HCT116 (cell line): ENCODE measurements at regions not wholly inside any gene's neighbourhood (a gene's known extent, or its start where the extent isn't known, plus 50 kb on each side); places are given as distances from the start of the nearest gene placed in this dataset.

Experiments used
- ATAC-seq: fragments of 200-7000 bp; cut with Tn5 transposase; 2 replicates; pipeline ENCODE4 v1.9.1; 2020; ENCODE audit warnings: mild to moderate bottlenecking, moderate library complexity
- BruUV-seq: library from RNA; stranded (reverse); fragments of 400-500 nt; replicated peaks from 2 replicates; lab custom pipeline; 2021; lab: Mats Ljungman, UMichigan
- CTCF ChIA-PET: fragments of 300-600 bp; sonication (Branson Sonifier 250); formaldehyde crosslinking; loops from one replicate; lab custom pipeline; 2021; ENCODE audit warnings: antibody characterized with exemption; lab: Charles Lee
- POLR2A ChIA-PET: fragments of 300-600, 350-600 bp; sonication (Branson Sonifier 250); formaldehyde crosslinking; loops from one replicate; lab custom pipeline; 2021; ENCODE audit warnings: antibody characterized with exemption; lab: Charles Lee
- RAD21 ChIA-PET, 2 experiments: fragments of 300-600 bp; sonication (Branson Sonifier 250); formaldehyde crosslinking; loops; one replicate each; lab custom pipeline; 2023; ENCODE audit warnings: low total read pairs in 2 of 2; ENCODE audit not compliant: uncharacterized antibody in 2 of 2, unreplicated experiment in 2 of 2, low non-redundant PET in 1 of 2; lab: Charles Lee
- DNase-seq: peaks from one replicate; pipeline ENCODE4 v3.0.0-alpha.2; 2010; ENCODE audit warnings: low read depth, low spot score
- H2AFZ ChIP-seq: fragments of 200-600 bp; shearing (Covaris generic), sonication (generic); 2 replicates; pipeline ENCODE4 v1.6.1; 2017; ENCODE audit warnings: low read depth, mixed run types, mixed read lengths, antibody characterized with exemption, low read length; ENCODE audit not compliant: poor library complexity, severe bottlenecking
- H3K27ac ChIP-seq: 2 replicates; pipeline ENCODE4 v1.5.1; 2012; ENCODE audit warnings: low read depth, low read length
- H3K27me3 ChIP-seq: fragments of 200-600 bp; sonication (generic); 2 replicates; pipeline ENCODE4 v1.6.1; 2016; ENCODE audit warnings: mixed run types, low read length, mixed read lengths; ENCODE audit not compliant: insufficient read depth
- H3K36me3 ChIP-seq, 2 experiments: fragments of 200-500 bp in 1 of 2; fragments of 200-600 bp in 1 of 2; sonication (Bioruptor generic) in 1 of 2; sonication (generic) in 1 of 2; 2 replicates each; pipeline versions ENCODE4 v1.5.1 to v1.6.1; 2014 to 2016; ENCODE audit warnings: low read length in 2 of 2, inconsistent platforms in 1 of 2, mixed read lengths in 1 of 2, mixed run types in 1 of 2; ENCODE audit not compliant: insufficient read depth in 2 of 2, control insufficient read depth in 1 of 2
- H3K4me1 ChIP-seq, 2 experiments: fragments of 200-600 bp in 1 of 2; sonication (generic) in 1 of 2; 2 replicates each; pipeline versions ENCODE4 v1.5.1 to v1.6.1; 2012 to 2017; ENCODE audit warnings: low read length in 2 of 2, inconsistent platforms in 1 of 2, mild to moderate bottlenecking in 1 of 2, mixed read lengths in 1 of 2, mixed run types in 1 of 2, moderate library complexity in 1 of 2; ENCODE audit not compliant: insufficient read depth in 2 of 2, control insufficient read depth in 1 of 2
- H3K4me2 ChIP-seq: fragments of 200-600 bp; sonication (generic); 2 replicates; pipeline ENCODE4 v1.6.1; 2017; ENCODE audit warnings: mixed run types, low read length, mixed read lengths
- H3K4me3 ChIP-seq, 2 experiments: fragments of 200-600 bp in 1 of 2; sonication (generic) in 1 of 2; replicated peaks in 1 of 2; 2 replicates each; pipeline ENCODE4 v1.5.1; 2011 to 2016; ENCODE audit warnings: low read length in 2 of 2, control low read depth in 1 of 2, low read depth in 1 of 2, mild to moderate bottlenecking in 1 of 2, mixed read lengths in 1 of 2, mixed run types in 1 of 2
- H3K79me2 ChIP-seq: fragments of 200-600 bp; sonication (generic); 2 replicates; pipeline ENCODE4 v1.6.1; 2017; ENCODE audit warnings: mild to moderate bottlenecking, mixed run types, low read length, moderate library complexity, mixed read lengths; ENCODE audit not compliant: insufficient read depth
- H3K9ac ChIP-seq: fragments of 200-600 bp; sonication (generic); 2 replicates; pipeline ENCODE4 v1.6.1; 2016; ENCODE audit warnings: low read length, mixed read lengths
- H3K9me2 ChIP-seq: fragments of 200-600 bp; sonication (generic), shearing (Covaris generic); 2 replicates; pipeline ENCODE4 v1.6.1; 2017; ENCODE audit warnings: mixed run types, mild to moderate bottlenecking, moderate library complexity; ENCODE audit not compliant: insufficient read depth
- H3K9me3 ChIP-seq, 2 experiments: fragments of 200-500 bp in 1 of 2; fragments of 200-600 bp in 1 of 2; sonication (Bioruptor generic) in 1 of 2; sonication (generic) in 1 of 2; 2 replicates each; pipeline ENCODE4 v1.6.1; 2014 to 2017; ENCODE audit warnings: low read length in 2 of 2, mixed read lengths in 2 of 2, inconsistent platforms in 1 of 2, low read depth in 1 of 2, mild to moderate bottlenecking in 1 of 2, mixed run types in 1 of 2, moderate library complexity in 1 of 2; ENCODE audit not compliant: control insufficient read depth in 1 of 2, insufficient read depth in 1 of 2
- H4K20me1 ChIP-seq: fragments of 200-600 bp; sonication (generic), shearing (Covaris generic); 2 replicates; pipeline ENCODE4 v1.6.1; 2017; ENCODE audit warnings: mixed run types, mild to moderate bottlenecking, moderate library complexity; ENCODE audit not compliant: insufficient read depth
- ATF3 ChIP-seq: IDR thresholded peaks from 2 replicates; pipeline ENCODE4 v1.6.1; 2012
- CEBPB ChIP-seq: IDR thresholded peaks from 2 replicates; pipeline ENCODE4 v1.6.1; 2012; ENCODE audit warnings: low read depth
- CTCF ChIP-seq, 3 experiments: fragments of 200-600 bp in 1 of 3; sonication (generic) in 1 of 3; IDR thresholded peaks in 2 of 3; conservative IDR thresholded peaks in 1 of 3; 2 replicates each; pipeline ENCODE4 v1.5.1; 2012 to 2017; ENCODE audit warnings: low read depth in 2 of 3, low read length in 2 of 3, antibody characterized with exemption in 1 of 3, borderline replicate concordance in 1 of 3, control low read depth in 1 of 3, mild to moderate bottlenecking in 1 of 3, mixed read lengths in 1 of 3, mixed run types in 1 of 3, moderate library complexity in 1 of 3; ENCODE audit not compliant: insufficient read depth in 1 of 3
- ELF1 ChIP-seq: IDR thresholded peaks from 2 replicates; pipeline ENCODE4 v1.6.1; 2012; ENCODE audit warnings: low read depth, borderline replicate concordance
- EZH2 ChIP-seq: fragments of 200-600 bp; sonication (generic); IDR thresholded peaks from 2 replicates; pipeline ENCODE4 v1.6.1; 2017; ENCODE audit warnings: antibody characterized with exemption, mixed run types
- EZH2phosphoT487 ChIP-seq: fragments of 200-600 bp; IDR thresholded peaks from 2 replicates; pipeline ENCODE4 v1.6.1; 2018; ENCODE audit warnings: antibody characterized with exemption, borderline replicate concordance
- FOSL1 ChIP-seq: IDR thresholded peaks from 2 replicates; pipeline ENCODE4 v1.6.1; 2012; ENCODE audit warnings: low read depth
- MAX ChIP-seq: IDR thresholded peaks from 2 replicates; pipeline ENCODE4 v1.6.1; 2012
- POLR2A ChIP-seq: IDR thresholded peaks from 2 replicates; pipeline ENCODE4 v1.7.0; 2011; ENCODE audit warnings: borderline replicate concordance; ENCODE audit not compliant: insufficient read depth, insufficient read length; ENCODE audit errors: extremely low read depth
- POLR2AphosphoS5 ChIP-seq: IDR thresholded peaks from 2 replicates; pipeline ENCODE4 v1.6.1; 2011; ENCODE audit warnings: mild to moderate bottlenecking, low read depth, low read length, moderate library complexity
- RAD21 ChIP-seq: IDR thresholded peaks from 2 replicates; pipeline ENCODE4 v1.6.1; 2012; ENCODE audit warnings: low read depth, mild to moderate bottlenecking
- YY1 ChIP-seq: IDR thresholded peaks from 2 replicates; pipeline ENCODE4 v1.6.1; 2011; ENCODE audit warnings: low read length, low read depth, moderate library complexity, mild to moderate bottlenecking; ENCODE audit not compliant: insufficient replicate concordance; ENCODE audit errors: extremely low read depth
- ZBTB33 ChIP-seq: IDR thresholded peaks from 2 replicates; pipeline ENCODE4 v1.6.1; 2011; ENCODE audit warnings: mild to moderate bottlenecking, low read length, moderate library complexity; ENCODE audit not compliant: insufficient replicate concordance; ENCODE audit errors: extremely low read depth
- ZFX ChIP-seq: fragments of 450-650 bp; IDR thresholded peaks from 2 replicates; pipeline ENCODE4 v1.6.1; 2017
- ZNF274 ChIP-seq: fragments of 200-500 bp; sonication (Bioruptor generic); IDR thresholded peaks from 2 replicates; pipeline ENCODE4 v1.6.1; 2014; ENCODE audit warnings: mild to moderate bottlenecking, low read depth, low read length, inconsistent platforms
- intact Hi-C: fragments of 100-400 bp; cut with micrococcal nuclease; formaldehyde crosslinking; loops from 2 replicates; pipeline ENCODE4 v1.10.0; 2022

- H3K27ac ChIP-seq = no peak overlapping the region
- no peaks in the 10 kb centered on the region for H3K9me2 ChIP-seq
- CTCF ChIA-PET = no interaction called here
- H3K27me3 ChIP-seq = no peaks in the 10 kb centered on the region
- TF ChIP-seq CTCF (IDR thresholded peaks at IDR 0.05 in 2 of 3, conservative IDR thresholded peaks at IDR 0.05 in 1 of 3; ENCODE audit: borderline replicate concordance in 1 of 3, insufficient read depth in 1 of 3, low read depth in 2 of 3, low read length in 2 of 3) (no peak), YY1 (no peak), FOSL1 (no peak), MAX (no peak), ZFX (no peak), POLR2A (no peak), RAD21 (no peak), ATF3 (no peak), EZH2 (no peak), CEBPB (no peak), ZBTB33 (no peak), POLR2AphosphoS5 (no peak), ZNF274 (no peak), ELF1 (no peak), EZH2phosphoT487 (no peak)
- no peak overlapping the region for H3K4me3 ChIP-seq
- BruUV-seq = no TSS peak
- ATAC-seq (no peak), DNase-seq (no peak)
- intact Hi-C loops = no loop called here
- POLR2A ChIA-PET = no interaction called here
- no peaks in the 10 kb centered on the region for H3K4me1 ChIP-seq
- H3K4me2 ChIP-seq = no peak overlapping the region
- H2AFZ ChIP-seq = no peak overlapping the region
- RAD21 ChIA-PET = no interaction called here
- H3K9ac ChIP-seq = no peak overlapping the region
- H3K79me2 ChIP-seq = no peaks in the 10 kb centered on the region
- H3K36me3 ChIP-seq = no peaks in the 10 kb centered on the region
- no peaks in the 10 kb centered on the region for H3K9me3 ChIP-seq
- H4K20me1 ChIP-seq = no peaks in the 10 kb centered on the region
Measured at GRCh38 chr4:114435116-114435515, 163.5 kb upstream of the UGT8 start.
